Common myeloid progenitor, CD34-positive (primary cell): ENCODE measurements at regions not wholly inside any gene's neighbourhood (a gene's known extent, or its start where the extent isn't known, plus 50 kb on each side); places are given as distances from the start of the nearest gene placed in this dataset.
"Not testable (repeated sequence)": the region's sequence is repeated elsewhere in the genome, so short reads cannot be mapped to it uniquely, and the experiment has no call there.

Source experiments
- CTCF ChIA-PET: fragments of 350-600 bp; sonication (Branson Sonifier 250); formaldehyde crosslinking; loops from one replicate; lab custom pipeline; 2021; ENCODE audit warnings: antibody characterized with exemption; lab: Charles Lee
- POLR2A ChIA-PET: fragments of 350-600 bp; sonication (Branson Sonifier 250); formaldehyde crosslinking; loops from one replicate; lab custom pipeline; 2021; ENCODE audit warnings: antibody characterized with exemption; lab: Charles Lee
- DNase-seq, 3 donors: peaks; one replicate each; pipeline versions ENCODE4 v3.0.0 to v3.0.0-alpha.2; 2013
- H3K27ac ChIP-seq, 2 experiments: 1 replicate in 1 of 2; 2 replicates in 1 of 2; pipeline ENCODE4 v1.7.0; 2013; ENCODE audit warnings: inconsistent platforms in 2 of 2, low read length in 2 of 2, mild to moderate bottlenecking in 2 of 2, low read depth in 1 of 2, moderate library complexity in 1 of 2; ENCODE audit not compliant: severe bottlenecking in 2 of 2, insufficient read depth in 1 of 2, poor library complexity in 1 of 2
- H3K27me3 ChIP-seq, 5 experiments: replicated peaks in 2 of 5; 1 replicate in 3 of 5; 2 replicates in 2 of 5; pipeline versions ENCODE4 v1.6.1 to v1.7.0; 2013; ENCODE audit warnings: low read length in 4 of 5, mild to moderate bottlenecking in 2 of 5, moderate library complexity in 2 of 5, inconsistent platforms in 1 of 5; ENCODE audit not compliant: insufficient read depth in 5 of 5, control insufficient read depth in 4 of 5
- H3K36me3 ChIP-seq, 4 experiments: 1 replicate in 2 of 4; 2 replicates in 2 of 4; pipeline versions ENCODE4 v1.6.1 to v1.7.0; 2013; ENCODE audit warnings: low read length in 3 of 4, control low read depth in 1 of 4, mild to moderate bottlenecking in 1 of 4; ENCODE audit not compliant: control insufficient read depth in 4 of 4, insufficient read depth in 4 of 4
- H3K4me1 ChIP-seq, 4 experiments: 1 replicate in 3 of 4; 2 replicates in 1 of 4; pipeline versions ENCODE4 v1.6.1 to v1.7.1; 2013; ENCODE audit warnings: low read length in 3 of 4, mild to moderate bottlenecking in 3 of 4, control low read depth in 1 of 4, inconsistent platforms in 1 of 4, moderate library complexity in 1 of 4; ENCODE audit not compliant: control insufficient read depth in 4 of 4, insufficient read depth in 4 of 4; ENCODE audit errors: control extremely low read depth in 1 of 4
- H3K4me3 ChIP-seq, 7 experiments: 1 replicate in 4 of 7; 2 replicates in 3 of 7; pipeline versions ENCODE4 v1.5.1 to v1.7.0; 2013; ENCODE audit warnings: mild to moderate bottlenecking in 7 of 7, low read length in 6 of 7, moderate library complexity in 6 of 7, inconsistent platforms in 2 of 7, low read depth in 2 of 7, control low read depth in 1 of 7; ENCODE audit not compliant: insufficient read depth in 4 of 7, control insufficient read depth in 1 of 7; ENCODE audit errors: extremely low read depth in 1 of 7
- H3K9me3 ChIP-seq, 5 experiments: 1 replicate in 4 of 5; 2 replicates in 1 of 5; pipeline versions ENCODE4 v1.6.1 to v1.7.1; 2013; ENCODE audit warnings: low read length in 4 of 5, mild to moderate bottlenecking in 2 of 5, inconsistent platforms in 1 of 5, low read depth in 1 of 5, moderate library complexity in 1 of 5; ENCODE audit not compliant: control insufficient read depth in 4 of 5, insufficient read depth in 2 of 5; ENCODE audit errors: control extremely low read depth in 1 of 5
- WGBS: methylation state at CpG from one replicate; pipeline ENCODE4 v1.1.5; 2013; ENCODE audit not compliant: insufficient coverage; 5-methylcytosine and 5-hydroxymethylcytosine counted together

DNA sequence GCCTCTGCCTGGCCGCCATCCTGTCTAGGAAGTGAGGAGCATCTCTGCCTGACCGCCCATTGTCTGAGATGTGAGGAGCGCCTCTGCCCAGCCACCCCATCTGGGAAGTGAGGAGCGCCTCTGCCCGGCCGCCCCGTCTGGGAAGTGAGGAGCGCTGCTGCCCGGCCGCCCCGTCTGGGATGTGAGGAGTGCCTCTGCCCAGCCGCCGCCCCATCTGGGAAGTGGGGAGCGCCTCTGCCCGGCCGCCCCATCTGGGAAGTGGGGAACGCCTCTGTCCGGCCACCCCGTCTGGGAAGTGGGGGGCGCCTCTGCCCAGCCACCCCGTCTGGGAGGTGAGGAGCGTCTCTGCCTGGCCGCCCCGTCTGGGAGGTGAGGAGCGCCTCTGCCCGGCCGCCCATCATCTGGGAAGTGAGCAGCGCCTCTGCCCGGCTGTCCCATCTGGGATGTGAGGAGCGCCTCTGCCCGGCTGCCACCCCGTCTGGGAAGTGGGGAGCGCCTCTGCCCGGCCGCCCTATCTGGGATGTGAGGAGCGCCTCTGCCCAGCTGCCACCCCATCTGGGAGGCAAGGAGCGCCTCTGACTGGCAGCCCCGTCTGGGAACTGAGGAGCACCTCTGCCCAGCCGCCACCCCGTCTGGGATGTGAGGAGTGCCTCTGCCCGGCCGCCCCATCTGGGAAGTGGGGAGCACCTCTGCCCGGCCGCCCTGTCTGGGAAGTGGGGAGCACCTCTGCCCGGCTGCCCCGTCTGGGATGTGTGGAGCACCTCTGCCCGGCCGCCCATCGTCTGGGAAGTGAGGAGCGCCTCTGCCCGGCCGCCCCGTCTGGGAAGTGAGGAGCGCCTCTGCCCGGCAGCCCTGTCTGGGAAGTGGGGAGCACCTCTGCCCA is 787.3 kb downstream of the PLA2G4A start:
- POLR2A ChIA-PET, H3K27me3 ChIP-seq, H3K4me1 ChIP-seq, H3K36me3 ChIP-seq, CTCF ChIA-PET, H3K27ac ChIP-seq, H3K4me3 ChIP-seq, DNase-seq, H3K9me3 ChIP-seq: not testable (repeated sequence)
- 96% methylated on average over 55 of the region's 55 CpGs for WGBS

DNA sequence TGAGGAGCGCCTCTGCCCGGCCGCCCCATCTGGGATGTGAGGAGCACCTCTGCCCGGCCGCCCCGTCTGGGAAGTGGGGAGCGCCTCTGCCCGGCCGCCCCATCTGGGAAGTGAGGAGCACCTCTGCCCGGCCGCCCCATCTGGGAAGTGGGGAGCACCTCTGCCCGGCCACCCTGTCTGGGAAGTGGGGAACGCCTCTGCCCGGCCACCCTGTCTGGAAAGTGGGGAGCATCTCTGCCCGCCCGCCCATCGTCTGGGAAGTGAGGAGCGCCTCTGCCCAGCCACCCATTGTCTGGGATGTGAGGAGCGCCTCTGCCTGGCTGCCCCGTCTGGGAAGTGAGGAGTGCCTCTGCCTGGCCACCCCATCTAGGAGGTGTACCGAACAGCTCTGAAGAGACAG is 788.1 kb downstream of the PLA2G4A start:
- H3K4me3 ChIP-seq, DNase-seq, H3K4me1 ChIP-seq, H3K9me3 ChIP-seq, H3K27ac ChIP-seq, H3K27me3 ChIP-seq, H3K36me3 ChIP-seq, CTCF ChIA-PET, POLR2A ChIA-PET: not testable (repeated sequence)
- 87% methylated on average over 14 of the region's 21 CpGs for WGBS

DNA sequence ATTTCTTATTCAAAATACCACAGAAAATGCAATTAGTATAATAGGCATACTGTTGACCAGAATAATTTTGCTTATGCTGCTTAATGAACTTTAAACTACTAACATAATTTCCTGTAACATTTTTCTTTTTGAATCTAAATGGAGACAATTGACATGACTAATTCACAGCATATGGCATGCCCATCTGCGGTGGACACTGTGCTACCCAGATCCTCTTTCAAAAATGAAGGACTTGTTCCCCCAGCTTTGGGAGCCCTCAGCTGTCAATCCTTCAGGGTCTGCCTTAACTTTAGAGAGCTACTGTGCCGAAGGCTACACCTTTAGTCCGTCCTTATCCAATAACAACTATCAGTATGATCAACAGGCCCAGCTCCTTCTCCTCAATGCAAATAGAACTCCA is 789.0 kb downstream of the PLA2G4A start:
- Histone ChIP-seq H3K27me3 (no peaks in the 10 kb centered on the region), H3K4me3 (no peak overlapping the region), H3K4me1 (no peaks in the 10 kb centered on the region), H3K27ac (no peak overlapping the region), H3K9me3 (no peaks in the 10 kb centered on the region), H3K36me3 (no peaks in the 10 kb centered on the region)
- WGBS, result 95% methylated on average over 3 of the region's 3 CpGs
- DNase-seq, result no peak
- ChIA-PET CTCF (no interaction called here), POLR2A (no interaction called here)

DNA sequence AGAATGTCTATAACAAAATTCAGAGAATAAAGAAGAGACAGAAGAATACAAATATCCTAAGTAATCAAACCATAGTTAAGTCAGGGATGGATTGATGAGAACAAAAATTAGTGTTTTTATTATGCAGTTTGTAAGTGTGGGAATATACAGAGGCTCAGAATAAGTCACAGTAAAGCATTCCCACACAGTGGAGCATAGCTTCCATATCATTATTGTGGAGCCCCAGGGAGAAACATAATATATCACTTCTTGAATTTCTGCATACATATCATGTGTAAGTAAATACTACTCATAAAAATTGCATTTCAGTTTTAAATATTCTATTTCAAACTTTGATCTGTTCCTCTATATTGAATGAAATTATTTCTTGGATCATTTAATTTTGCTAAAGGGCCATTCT is 790.4 kb downstream of the PLA2G4A start:
- Histone ChIP-seq H3K27ac (no peak overlapping the region), H3K4me3 (no peak overlapping the region), H3K9me3 (no peaks in the 10 kb centered on the region), H3K27me3 (no peaks in the 10 kb centered on the region), H3K36me3 (no peaks in the 10 kb centered on the region), H3K4me1 (no peaks in the 10 kb centered on the region)
- ChIA-PET CTCF (no interaction called here), POLR2A (no interaction called here)
- DNase-seq, result no peak

DNA sequence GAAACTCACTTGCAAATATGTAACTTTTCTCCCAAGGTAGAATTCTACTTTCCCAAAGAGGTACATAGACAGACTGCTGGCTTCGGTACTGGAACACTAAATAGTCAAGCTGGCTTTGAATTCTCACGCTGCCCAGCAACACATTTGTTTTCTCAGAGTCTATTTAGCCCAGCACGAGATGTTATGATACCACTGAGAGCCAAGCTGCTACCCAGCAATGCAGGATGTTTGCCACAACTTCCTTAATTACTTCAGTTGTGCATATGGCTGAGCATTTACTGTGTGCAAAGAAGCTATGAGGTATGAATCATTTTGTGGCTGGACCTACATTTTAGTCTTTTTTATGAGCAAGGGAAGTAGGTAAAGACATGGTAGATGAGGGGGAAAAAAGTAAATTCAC is 793.2 kb downstream of the PLA2G4A start:
- ChIA-PET CTCF (no interaction called here), POLR2A (no interaction called here)
- no peaks in the 10 kb centered on the region for H3K4me1 ChIP-seq
- H3K4me3 ChIP-seq, result no peak overlapping the region
- peak in 2 of 3 donors; percentile 6 to 32 for DNase-seq
- no peaks in the 10 kb centered on the region for H3K36me3 ChIP-seq
- WGBS, result 71% methylated on average over 3 of the region's 3 CpGs
- no peaks in the 10 kb centered on the region for H3K9me3 ChIP-seq
- no peak overlapping the region for H3K27ac ChIP-seq
- H3K27me3 ChIP-seq, result no peaks in the 10 kb centered on the region

DNA sequence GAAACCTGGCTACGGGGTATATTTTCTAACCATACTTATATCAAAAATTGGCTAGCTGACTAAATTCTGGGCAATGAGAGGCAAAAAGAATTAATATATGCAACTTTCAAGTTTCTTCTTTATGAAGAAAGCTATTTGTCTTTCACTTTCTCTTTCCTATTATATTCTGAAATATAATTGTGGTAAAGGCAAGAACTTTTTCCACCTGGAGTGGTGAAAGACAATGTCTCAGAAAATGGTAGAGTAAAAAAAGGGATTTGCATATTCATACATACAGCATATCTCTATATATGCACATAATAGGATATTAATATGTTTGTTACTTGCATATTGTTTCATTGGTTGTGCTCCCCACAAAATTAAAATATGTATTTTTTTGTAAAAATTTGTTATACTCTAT is 793.8 kb downstream of the PLA2G4A start:
- no peaks in the 10 kb centered on the region for H3K36me3 ChIP-seq
- no peaks in the 10 kb centered on the region for H3K9me3 ChIP-seq
- H3K27me3 ChIP-seq, result no peaks in the 10 kb centered on the region
- no peak for DNase-seq
- no peak overlapping the region for H3K4me3 ChIP-seq
- POLR2A ChIA-PET, result no interaction called here
- no CpG with 5 or more reads among the region's 1 CpG for WGBS
- CTCF ChIA-PET, result no interaction called here
- no peaks in the 10 kb centered on the region for H3K4me1 ChIP-seq
- no peak overlapping the region for H3K27ac ChIP-seq

DNA sequence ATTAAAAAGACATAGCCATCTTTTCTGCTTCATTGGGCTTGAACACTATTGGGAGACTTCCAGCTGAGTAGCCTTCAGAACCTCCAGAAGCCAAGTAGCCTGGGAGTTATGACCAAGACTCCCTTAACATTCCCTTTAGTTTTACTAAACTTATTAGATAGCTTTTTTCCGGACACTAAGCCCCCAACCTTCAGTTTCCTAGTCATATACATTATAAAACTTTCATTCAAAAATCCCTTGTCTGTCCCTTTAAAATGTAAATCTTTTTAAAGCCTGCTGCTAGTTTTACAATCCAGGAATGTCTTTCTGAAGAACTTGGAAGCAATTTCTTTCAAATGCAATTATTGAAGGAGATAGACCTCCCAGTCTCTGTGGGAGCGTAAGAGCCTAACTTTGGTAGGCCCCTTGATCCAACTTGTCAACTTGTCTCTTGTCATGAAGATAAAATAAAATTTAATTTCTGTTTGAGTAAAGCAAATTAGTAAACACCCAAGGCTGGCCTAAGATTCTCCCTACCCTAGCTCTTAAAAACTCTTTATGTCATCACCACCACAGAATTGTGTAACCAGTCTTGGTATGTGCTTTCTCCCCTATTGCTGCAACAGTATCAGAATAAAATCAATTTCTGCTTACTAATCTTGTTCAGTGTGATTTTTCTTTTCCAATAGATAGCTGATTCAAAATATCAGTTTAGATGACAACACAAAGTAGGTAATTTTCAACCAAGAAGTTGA is 796.2 kb downstream of the PLA2G4A start:
- DNase-seq, result no peak
- Histone ChIP-seq H3K9me3 (no peaks in the 10 kb centered on the region), H3K4me3 (no peak overlapping the region), H3K27me3 (no peaks in the 10 kb centered on the region), H3K27ac (no peak overlapping the region), H3K36me3 (no peaks in the 10 kb centered on the region), H3K4me1 (no peaks in the 10 kb centered on the region)
- CTCF ChIA-PET, result no interaction called here
- POLR2A ChIA-PET, result no interaction called here
- 83% methylated on average over 1 of the region's 2 CpGs for WGBS
